ENCODE measurements at regions not wholly inside any gene's neighbourhood (a gene's known extent, or its start where the extent isn't known, plus 50 kb on each side); places are given as distances from the start of the nearest gene placed in this dataset.

GRCh38 chr1:67575861-67576260 lies 109.1 kb upstream of the GADD45A start:
- Histone ChIP-seq H3K9ac (no peak overlapping the region), H2AFZ (ENCODE audit: low read depth) (no peak overlapping the region), H3K4me3 (IDR thresholded peaks at IDR 0.05; ENCODE audit: insufficient read depth, low read depth, low read length) (no peak overlapping the region), H3K27ac (no peak overlapping the region), H3K79me2 (ENCODE audit: insufficient read depth, low read depth) (no peaks in the 10 kb centered on the region), H4K20me1 (ENCODE audit: insufficient read depth) (no peaks in the 10 kb centered on the region), H3K27me3 (ENCODE audit: insufficient read depth, low read depth) (no peaks in the 10 kb centered on the region), H3K4me1 (ENCODE audit: low read depth, poor library complexity, severe bottlenecking) (no peaks in the 10 kb centered on the region), H3K36me3 (ENCODE audit: insufficient read depth) (no peaks in the 10 kb centered on the region), H3K4me2 (no peak overlapping the region)
- TF ChIP-seq CTCF (conservative IDR thresholded peaks at IDR 0.05; ENCODE audit: low read depth, low read length) = no peak

- no peaks in the 10 kb centered on the region for H3K27me3 ChIP-seq (ENCODE audit: insufficient read depth, low read depth)
- no peak overlapping the region for H3K9ac ChIP-seq
- H2AFZ ChIP-seq (ENCODE audit: low read depth) = no peak overlapping the region
- H3K79me2 ChIP-seq (ENCODE audit: insufficient read depth, low read depth) = no peaks in the 10 kb centered on the region
- no peak overlapping the region for H3K4me2 ChIP-seq
- H3K4me3 ChIP-seq (IDR thresholded peaks at IDR 0.05; ENCODE audit: insufficient read depth, low read depth, low read length) = no peak overlapping the region
- no peaks in the 10 kb centered on the region for H3K4me1 ChIP-seq (ENCODE audit: low read depth, poor library complexity, severe bottlenecking)
- H3K27ac ChIP-seq = no peak overlapping the region
- TF ChIP-seq CTCF (conservative IDR thresholded peaks at IDR 0.05; ENCODE audit: low read depth, low read length) = no peak
- H4K20me1 ChIP-seq (ENCODE audit: insufficient read depth) = no peaks in the 10 kb centered on the region
- H3K36me3 ChIP-seq (ENCODE audit: insufficient read depth) = no peaks in the 10 kb centered on the region
Measured at GRCh38 chr1:67576474-67576873, 108.5 kb upstream of the GADD45A start.

- no peaks in the 10 kb centered on the region for H4K20me1 ChIP-seq (ENCODE audit: insufficient read depth)
- no peak overlapping the region for H2AFZ ChIP-seq (ENCODE audit: low read depth)
- H3K4me1 ChIP-seq (ENCODE audit: low read depth, poor library complexity, severe bottlenecking) = no peaks in the 10 kb centered on the region
- H3K27me3 ChIP-seq (ENCODE audit: insufficient read depth, low read depth) = no peaks in the 10 kb centered on the region
- no peak overlapping the region for H3K27ac ChIP-seq
- no peaks in the 10 kb centered on the region for H3K79me2 ChIP-seq (ENCODE audit: insufficient read depth, low read depth)
- H3K36me3 ChIP-seq (ENCODE audit: insufficient read depth) = no peaks in the 10 kb centered on the region
- H3K9ac ChIP-seq = no peak overlapping the region
- H3K4me2 ChIP-seq = no peak overlapping the region
- no peak for TF ChIP-seq CTCF (conservative IDR thresholded peaks at IDR 0.05; ENCODE audit: low read depth, low read length)
- H3K4me3 ChIP-seq (IDR thresholded peaks at IDR 0.05; ENCODE audit: insufficient read depth, low read depth, low read length) = no peak overlapping the region
Measured at GRCh38 chr1:67577646-67578045, 107.4 kb upstream of the GADD45A start.

GRCh38 chr1:67578397-67579020 lies 106.5 kb upstream of the GADD45A start:
- Histone ChIP-seq H3K27me3 (ENCODE audit: insufficient read depth, low read depth) (no peaks in the 10 kb centered on the region), H3K27ac (no peak overlapping the region), H3K4me1 (ENCODE audit: low read depth, poor library complexity, severe bottlenecking) (no peaks in the 10 kb centered on the region), H3K4me2 (no peak overlapping the region), H3K36me3 (ENCODE audit: insufficient read depth) (no peaks in the 10 kb centered on the region), H2AFZ (ENCODE audit: low read depth) (no peak overlapping the region), H4K20me1 (ENCODE audit: insufficient read depth) (no peaks in the 10 kb centered on the region), H3K79me2 (ENCODE audit: insufficient read depth, low read depth) (no peaks in the 10 kb centered on the region), H3K4me3 (IDR thresholded peaks at IDR 0.05; ENCODE audit: insufficient read depth, low read depth, low read length) (no peak overlapping the region), H3K9ac (no peak overlapping the region)
- TF ChIP-seq CTCF (conservative IDR thresholded peaks at IDR 0.05; ENCODE audit: low read depth, low read length) = no peak
